GM18867 (cell line): ENCODE measurements at regions not wholly inside any gene's neighbourhood (a gene's known extent, or its start where the extent isn't known, plus 50 kb on each side); places are given as distances from the start of the nearest gene placed in this dataset.
"Not testable (repeated sequence)": the region's sequence is repeated elsewhere in the genome, so short reads cannot be mapped to it uniquely, and the experiment has no call there.

Experiments
- ATAC-seq: cut with Tn5 transposase; IDR thresholded peaks from one replicate; pipeline ENCODE4 v1.9.1; 2021; ENCODE audit warnings: mild to moderate bottlenecking, moderate library complexity; ENCODE audit not compliant: unreplicated experiment

- ATAC-seq, result not testable (repeated sequence)
These were observed 144.2 kb upstream of the XIRP2 start for GRCh38 chr2:166744117-166744516.

GRCh38 chr2:166743482-166743881 lies 144.8 kb upstream of the XIRP2 start:
- ATAC-seq, result not testable (repeated sequence)

- ATAC-seq, result peak; percentile 99
These were observed 161.2 kb upstream of the XIRP2 start for GRCh38 chr2:166727095-166727494.

GRCh38 chr2:166725927-166726924 lies 162.1 kb upstream of the XIRP2 start:
- peak; percentile 1 for ATAC-seq

- ATAC-seq, result no peak
These were observed 171.3 kb upstream of the XIRP2 start for GRCh38 chr2:166716968-166717367.

GRCh38 chr2:166700079-166700478 lies 188.2 kb upstream of the XIRP2 start:
- no peak for ATAC-seq

GRCh38 chr2:166695154-166695553 lies 193.1 kb upstream of the XIRP2 start:
- no peak for ATAC-seq

GRCh38 chr2:166686057-166686456 lies 192.0 kb upstream of the SCN7A start:
- ATAC-seq, result not testable (repeated sequence)

GRCh38 chr2:166677996-166678395 lies 183.9 kb upstream of the SCN7A start:
- ATAC-seq, result no peak

- ATAC-seq, result no peak
These were observed 182.7 kb upstream of the SCN7A start for GRCh38 chr2:166676716-166677115.

GRCh38 chr2:166675553-166675952 lies 181.5 kb upstream of the SCN7A start:
- no peak for ATAC-seq

- no peak for ATAC-seq
These were observed 179.9 kb upstream of the SCN7A start for GRCh38 chr2:166673986-166674385.

- ATAC-seq, result no peak
These were observed 177.8 kb upstream of the SCN7A start for GRCh38 chr2:166671801-166672200.

GRCh38 chr2:166671235-166671634 lies 177.2 kb upstream of the SCN7A start:
- ATAC-seq, result no peak

- ATAC-seq, result no peak
These were observed 172.2 kb upstream of the SCN7A start for GRCh38 chr2:166665991-166666940.

GRCh38 chr2:166661824-166662223 lies 167.8 kb upstream of the SCN7A start:
- no peak for ATAC-seq

- no peak for ATAC-seq
These were observed 167.3 kb upstream of the SCN7A start for GRCh38 chr2:166661391-166661790.

GRCh38 chr2:166658901-166659300 lies 164.9 kb upstream of the SCN7A start:
- no peak for ATAC-seq

GRCh38 chr2:166653185-166653813 lies 159.2 kb upstream of the SCN7A start:
- no peak for ATAC-seq

- no peak for ATAC-seq
These were observed 157.9 kb upstream of the SCN7A start for GRCh38 chr2:166651991-166652390.
